ENCODE measurements at regions not wholly inside any gene's neighbourhood (a gene's known extent, or its start where the extent isn't known, plus 50 kb on each side); places are given as distances from the start of the nearest gene placed in this dataset.

- peaks cover 12% of the 10 kb centered on the region; the same call in 1 of the 2 replicates for H3K27me3 Mint-ChIP-seq (ENCODE audit: insufficient read depth)
- no peak overlapping the region for H3K4me3 Mint-ChIP-seq
- H3K27ac Mint-ChIP-seq: no peak overlapping the region
- no peaks in the 10 kb centered on the region for H3K36me3 Mint-ChIP-seq (ENCODE audit: low read depth)
- no peaks in the 10 kb centered on the region for H3K9me3 Mint-ChIP-seq
- no peak for TF ChIP-seq CTCF (IDR thresholded peaks at IDR 0.05)
- H3K4me1 Mint-ChIP-seq (ENCODE audit: low read depth): no peaks in the 10 kb centered on the region
- no peak for DNase-seq
Observed at GRCh38 chr6:44625996-44626395, 238.5 kb downstream of the CDC5L start.

GRCh38 chr6:44626616-44627015 is 239.1 kb downstream of the CDC5L start:
- Mint-ChIP-seq H3K27me3 (ENCODE audit: insufficient read depth) (peaks cover 14% of the 10 kb centered on the region; the same call in 1 of the 2 replicates), H3K36me3 (ENCODE audit: low read depth) (no peaks in the 10 kb centered on the region), H3K27ac (no peak overlapping the region), H3K4me1 (ENCODE audit: low read depth) (peaks cover 3% of the 10 kb centered on the region; the same call in 1 of the 2 replicates), H3K4me3 (no peak overlapping the region), H3K9me3 (no peaks in the 10 kb centered on the region)
- DNase-seq: no peak
- no peak for TF ChIP-seq CTCF (IDR thresholded peaks at IDR 0.05)

GRCh38 chr6:44627091-44627882 is 239.8 kb downstream of the CDC5L start:
- Mint-ChIP-seq H3K4me1 (ENCODE audit: low read depth) (peaks cover 10% of the 10 kb centered on the region; the same call in 1 of the 2 replicates), H3K9me3 (no peaks in the 10 kb centered on the region), H3K27ac (no peak overlapping the region), H3K27me3 (ENCODE audit: insufficient read depth) (peaks cover 15% of the 10 kb centered on the region; the same call in 1 of the 2 replicates), H3K36me3 (ENCODE audit: low read depth) (no peaks in the 10 kb centered on the region), H3K4me3 (no peak overlapping the region)
- DNase-seq: no peak
- TF ChIP-seq CTCF (IDR thresholded peaks at IDR 0.05): no peak

GRCh38 chr6:44627883-44628271 is 240.4 kb downstream of the CDC5L start:
- H3K4me1 Mint-ChIP-seq (ENCODE audit: low read depth): peaks cover 11% of the 10 kb centered on the region; the same call in 1 of the 2 replicates
- H3K4me3 Mint-ChIP-seq: no peak overlapping the region
- H3K36me3 Mint-ChIP-seq (ENCODE audit: low read depth): no peaks in the 10 kb centered on the region
- H3K27ac Mint-ChIP-seq: no peak overlapping the region
- no peak for DNase-seq
- H3K27me3 Mint-ChIP-seq (ENCODE audit: insufficient read depth): peaks cover 15% of the 10 kb centered on the region; the same call in 1 of the 2 replicates
- no peak for TF ChIP-seq CTCF (IDR thresholded peaks at IDR 0.05)
- no peaks in the 10 kb centered on the region for H3K9me3 Mint-ChIP-seq

- no peak overlapping the region for H3K27ac Mint-ChIP-seq
- no peak for TF ChIP-seq CTCF (IDR thresholded peaks at IDR 0.05)
- no peak for DNase-seq
- no peaks in the 10 kb centered on the region for H3K36me3 Mint-ChIP-seq (ENCODE audit: low read depth)
- no peak overlapping the region for H3K4me3 Mint-ChIP-seq
- peaks cover 11% of the 10 kb centered on the region; the same call in 1 of the 2 replicates for H3K4me1 Mint-ChIP-seq (ENCODE audit: low read depth)
- no peaks in the 10 kb centered on the region for H3K9me3 Mint-ChIP-seq
- H3K27me3 Mint-ChIP-seq (ENCODE audit: insufficient read depth): peaks cover 12% of the 10 kb centered on the region; the same call in 1 of the 2 replicates
Observed at GRCh38 chr6:44628347-44628746, 240.8 kb downstream of the CDC5L start.
